Urothelium cell line (cell line): ENCODE measurements at regions not wholly inside any gene's neighbourhood (a gene's known extent, or its start where the extent isn't known, plus 50 kb on each side); places are given as distances from the start of the nearest gene placed in this dataset.

Experiments
- DNase-seq: peaks from one replicate; pipeline ENCODE4 v3.0.0; 2011; ENCODE audit warnings: low spot score, mixed read lengths
- FAIRE-seq: peaks from 2 replicates; lab custom pipeline; 2011; peaks lifted over from hg19 to GRCh38; lab: Jason Lieb, UNC

DNA sequence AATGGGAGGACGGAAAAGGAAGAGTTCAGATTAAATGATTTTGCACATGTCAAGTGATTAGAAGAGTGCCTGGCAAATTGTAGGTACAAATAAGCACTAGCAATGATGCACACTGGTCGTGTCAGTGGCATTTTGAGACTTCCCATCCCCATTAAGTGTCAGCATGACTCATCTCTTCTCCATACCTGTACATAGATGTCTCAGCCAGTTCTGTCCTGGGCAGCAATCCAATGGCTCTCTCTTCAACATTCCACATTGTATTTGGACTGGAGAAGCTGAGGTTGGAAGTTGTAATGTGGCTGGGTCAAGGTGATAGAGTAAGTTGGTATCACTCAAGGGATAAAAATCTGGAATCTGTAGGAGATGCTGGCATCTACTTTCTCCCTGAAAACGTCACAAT lies 742.7 kb downstream of the VRK1 start:
- DNase-seq (peak; percentile 6), FAIRE-seq (no peak)

DNA sequence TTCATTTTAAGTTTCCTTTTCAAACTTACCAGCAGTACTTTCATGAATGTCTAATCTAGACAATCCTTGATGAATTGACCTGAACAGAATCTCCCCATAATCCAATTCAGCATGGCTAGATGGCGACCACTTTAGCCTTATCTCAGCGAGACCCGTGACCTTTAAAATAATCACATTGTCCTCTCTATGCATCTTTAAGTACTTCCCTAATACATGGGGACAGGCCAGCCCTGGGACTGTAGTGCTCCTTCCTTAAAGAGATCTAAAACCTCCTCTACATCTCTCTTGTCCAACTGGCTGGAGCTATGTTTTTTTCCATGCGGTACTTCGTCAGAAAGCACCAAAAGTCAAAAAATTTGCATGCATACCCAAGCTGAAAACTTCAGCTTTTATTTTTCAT lies 746.0 kb downstream of the VRK1 start:
- FAIRE-seq (no peak), DNase-seq (no peak)

DNA sequence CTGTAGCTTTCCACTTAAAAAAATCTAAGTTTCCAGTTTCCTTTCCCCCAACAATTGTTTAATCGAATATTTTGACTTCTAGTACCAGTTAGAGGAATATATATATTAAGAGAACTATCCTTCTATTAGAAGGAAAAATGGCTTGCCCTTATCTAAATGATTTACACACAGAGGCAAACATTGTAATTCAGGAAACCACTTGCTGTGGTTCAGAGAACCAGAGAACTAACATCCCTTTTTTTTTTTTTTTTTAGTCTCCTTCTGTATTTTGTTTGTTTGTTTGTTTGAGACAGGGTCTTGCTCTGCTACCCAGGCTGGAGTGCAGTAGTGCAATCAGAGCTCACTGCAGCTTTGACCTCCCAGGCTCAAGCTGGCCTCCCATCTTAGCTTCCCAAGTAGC lies 746.6 kb downstream of the VRK1 start:
- FAIRE-seq (no peak), DNase-seq (no peak)

DNA sequence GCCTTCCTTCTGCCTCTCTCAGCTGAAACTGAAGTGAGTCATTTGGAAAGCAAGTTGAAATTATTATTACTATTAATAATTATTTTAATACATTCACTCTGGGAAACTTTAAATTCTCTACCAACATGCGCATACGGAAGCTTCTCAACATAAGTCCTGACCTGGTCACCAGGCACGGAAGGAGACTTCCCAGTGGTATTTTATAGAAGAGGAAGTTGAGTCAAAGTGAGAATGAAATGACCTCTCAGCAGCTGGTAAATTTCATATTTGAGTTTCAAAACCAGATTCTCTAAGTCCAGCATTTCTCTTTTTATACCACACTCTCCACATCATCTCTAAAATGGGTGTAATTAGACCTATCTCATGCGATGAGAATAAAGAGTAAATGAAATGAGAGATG lies 747.4 kb downstream of the VRK1 start:
- DNase-seq (no peak), FAIRE-seq (no peak)

DNA sequence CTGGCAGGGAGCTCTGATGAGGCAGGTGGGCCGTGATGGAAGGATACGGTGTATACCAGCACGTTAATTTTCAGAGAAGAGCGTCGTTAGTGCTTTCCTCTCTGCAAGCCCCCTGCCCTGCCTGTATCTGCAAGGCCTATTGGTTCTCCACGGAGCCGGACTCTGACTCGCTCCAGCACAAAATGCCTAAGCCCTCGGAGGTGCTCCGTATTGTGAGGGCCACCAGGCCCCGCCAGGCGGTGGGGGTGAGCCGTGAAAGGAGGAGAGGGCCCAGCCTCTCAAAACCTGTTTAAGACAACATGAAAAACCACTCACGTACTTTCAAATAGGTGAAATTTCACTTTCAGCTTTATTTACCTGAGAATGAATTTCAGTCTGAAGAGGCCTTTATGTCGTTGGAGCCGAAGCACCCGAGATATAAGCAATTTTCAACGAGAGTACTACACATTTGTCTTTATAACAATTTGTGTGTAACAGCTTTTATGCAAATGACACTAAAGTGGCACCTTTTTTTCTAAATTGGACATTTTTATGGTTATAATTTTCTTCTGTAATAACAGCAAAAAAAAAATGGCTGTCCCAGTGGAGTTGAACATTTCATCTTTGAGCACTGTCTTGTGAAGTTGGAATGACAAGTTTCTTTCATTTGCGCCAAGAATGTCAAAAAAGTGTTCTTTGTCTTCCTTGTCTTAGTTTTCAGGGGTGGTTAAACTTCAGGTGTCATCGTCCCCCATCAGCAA lies 749.5 kb downstream of the VRK1 start:
- no peak for FAIRE-seq
- DNase-seq = no peak

- no peak for DNase-seq
- no peak for FAIRE-seq
These were observed 753.3 kb downstream of the VRK1 start for GRCh38 chr14:97550463-97550862.

DNA sequence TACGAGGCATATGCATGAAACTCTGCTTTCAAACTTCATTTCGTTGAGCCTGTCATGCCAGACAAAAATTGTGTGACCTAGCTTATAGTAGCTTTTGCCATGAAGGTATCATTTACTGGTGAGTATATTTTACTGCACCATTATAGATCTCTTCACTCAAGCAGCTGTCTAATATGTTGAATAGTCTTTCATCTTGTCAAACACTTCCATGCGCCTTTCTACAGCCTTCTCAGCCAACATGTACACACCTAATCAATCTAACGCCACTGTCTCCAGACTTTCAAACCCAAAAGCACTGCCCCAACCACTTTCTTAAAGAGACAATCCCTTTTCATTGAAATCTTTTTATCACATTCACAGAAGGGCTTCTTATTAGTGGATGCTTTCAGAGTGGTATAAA lies 757.4 kb downstream of the VRK1 start:
- no peak for FAIRE-seq
- DNase-seq = no peak

- FAIRE-seq (no peak), DNase-seq (no peak)
These were observed 767.2 kb downstream of the VRK1 start for GRCh38 chr14:97564334-97564733.

- DNase-seq = no peak
- no peak for FAIRE-seq
These were observed 774.0 kb downstream of the VRK1 start for GRCh38 chr14:97571201-97571600.

GRCh38 chr14:97571866-97572555 lies 774.8 kb downstream of the VRK1 start:
- FAIRE-seq = no peak

GRCh38 chr14:97572583-97573458 lies 775.6 kb downstream of the VRK1 start:
- DNase-seq (no peak), FAIRE-seq (no peak)

More at GRCh38 chr14:97571866-97572555, 774.8 kb downstream of the VRK1 start:
- no peak for DNase-seq

DNA sequence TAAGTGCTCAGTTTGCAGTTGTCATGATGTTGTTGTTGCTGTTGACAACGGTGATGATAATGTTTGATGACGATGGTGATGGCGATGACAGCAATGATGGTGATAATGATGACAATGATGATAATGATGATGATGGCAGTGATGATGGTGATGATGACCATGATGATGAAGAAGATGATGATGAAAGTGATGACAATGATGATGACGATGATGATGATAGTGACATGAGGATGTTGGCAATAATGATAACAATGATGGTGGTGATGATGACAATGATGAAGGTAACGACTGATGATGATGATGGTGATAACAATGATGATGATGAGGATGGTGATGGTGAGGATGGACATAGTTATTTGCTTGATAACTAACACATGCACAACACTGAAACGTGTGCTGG lies 778.5 kb downstream of the VRK1 start:
- DNase-seq = no peak
- FAIRE-seq = no peak

- DNase-seq = no peak
- no peak for FAIRE-seq
These were observed 781.9 kb downstream of the VRK1 start for GRCh38 chr14:97578982-97579548.

DNA sequence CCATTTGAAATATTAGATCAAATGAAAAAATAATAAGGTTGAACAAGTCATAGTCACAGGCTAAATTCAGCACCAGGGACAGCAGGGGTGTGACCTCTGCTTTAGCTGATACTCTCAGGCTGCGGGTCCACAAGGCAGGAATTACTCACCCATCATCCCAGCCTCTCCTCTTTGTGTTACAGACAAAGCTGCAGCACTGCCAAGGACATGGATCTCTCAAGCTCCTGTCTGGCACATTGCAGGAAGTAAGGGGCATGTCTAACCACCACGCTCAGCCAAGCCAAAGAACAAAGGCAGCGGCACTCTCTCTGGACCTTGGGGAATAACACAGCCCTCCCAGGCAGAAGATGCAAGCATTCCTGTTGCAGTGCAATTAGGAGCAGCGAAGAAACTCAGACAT lies 783.8 kb downstream of the VRK1 start:
- DNase-seq (peak; percentile 19), FAIRE-seq (no peak)

DNA sequence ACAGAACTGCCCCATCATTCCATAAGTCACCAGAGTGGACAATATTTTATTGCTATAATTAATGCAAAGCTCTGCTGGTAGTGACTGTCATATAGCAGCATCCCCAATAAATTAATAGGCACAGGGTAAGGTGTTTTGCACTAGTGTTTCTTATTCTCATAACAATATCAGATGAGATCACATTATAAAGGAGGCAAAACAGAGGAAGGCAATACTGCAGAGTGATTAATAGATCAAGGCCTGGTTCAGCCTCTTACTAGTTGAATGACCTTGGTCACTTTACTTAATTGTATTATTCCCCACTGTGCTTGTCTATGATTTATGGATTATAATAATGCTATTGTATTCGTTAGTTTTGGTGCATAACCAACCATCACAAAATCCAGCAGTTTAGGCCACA lies 784.8 kb downstream of the VRK1 start:
- no peak for FAIRE-seq
- DNase-seq = no peak

DNA sequence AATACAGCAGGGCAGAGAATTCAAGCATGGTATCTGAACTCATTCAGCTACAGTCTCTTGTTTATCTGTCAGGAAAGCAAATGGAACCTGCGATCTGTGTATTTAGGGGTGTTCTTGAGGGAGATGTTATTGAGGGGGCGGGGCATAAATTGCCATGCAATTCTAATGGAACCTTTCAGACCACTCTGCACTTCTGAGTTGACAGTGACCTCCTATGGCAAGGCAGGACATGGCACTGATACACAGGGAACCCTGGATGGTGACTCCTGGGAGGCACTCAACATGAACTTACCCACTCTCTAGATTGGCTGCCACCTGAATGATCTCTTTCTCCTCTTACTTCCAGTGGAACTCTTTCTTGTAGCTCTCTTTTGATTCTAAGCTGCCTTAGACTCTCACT lies 787.3 kb downstream of the VRK1 start:
- FAIRE-seq = no peak
- DNase-seq = no peak

- FAIRE-seq = no peak
These were observed 795.3 kb downstream of the VRK1 start for GRCh38 chr14:97592341-97592980.

DNA sequence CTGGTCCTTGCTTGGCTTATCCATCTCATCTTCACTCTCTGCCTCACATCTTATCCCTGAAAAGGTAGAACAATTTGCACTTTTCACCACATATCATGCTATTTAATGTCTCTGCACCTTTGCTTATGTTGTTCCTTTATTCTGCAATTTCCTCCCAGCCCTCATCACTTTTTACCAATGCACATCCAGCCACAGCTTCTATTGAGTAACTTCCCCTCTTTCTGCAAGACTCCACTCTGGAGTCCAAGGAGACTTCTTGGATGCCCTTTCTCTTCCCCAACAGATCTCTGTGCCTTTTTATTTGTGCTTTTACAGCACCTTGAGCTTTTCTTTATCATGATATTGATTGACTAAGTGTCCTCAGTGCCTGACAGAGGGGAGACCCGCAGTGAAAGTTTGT lies 797.1 kb downstream of the VRK1 start:
- no peak for DNase-seq
- FAIRE-seq = no peak

More at GRCh38 chr14:97592341-97592980, 795.3 kb downstream of the VRK1 start:
- no peak for DNase-seq

GRCh38 chr14:97602438-97603117 lies 805.4 kb downstream of the VRK1 start:
- no peak for DNase-seq
- no peak for FAIRE-seq

DNA sequence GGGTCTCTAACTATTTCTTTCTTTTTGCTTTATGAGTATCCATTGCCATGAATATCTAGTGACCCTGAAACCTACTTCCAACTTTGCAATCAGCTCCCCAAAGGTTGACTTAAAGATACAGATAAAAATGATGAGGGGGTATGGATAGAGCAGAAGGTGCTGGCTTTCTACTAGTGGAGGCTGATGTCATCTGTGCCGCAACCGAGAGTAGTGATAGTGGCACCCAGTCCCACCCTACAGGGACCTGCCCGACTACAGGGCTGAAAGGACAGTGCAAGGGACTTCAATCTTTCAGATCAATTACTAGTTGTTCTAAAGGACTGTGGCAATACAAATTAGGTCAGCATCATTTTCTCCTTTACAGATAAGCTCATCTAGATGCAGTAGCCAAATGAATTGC lies 806.0 kb downstream of the VRK1 start:
- no peak for FAIRE-seq
- DNase-seq = no peak
